ENCODE measurements at regions not wholly inside any gene's neighbourhood (a gene's known extent, or its start where the extent isn't known, plus 50 kb on each side); places are given as distances from the start of the nearest gene placed in this dataset.

DNA sequence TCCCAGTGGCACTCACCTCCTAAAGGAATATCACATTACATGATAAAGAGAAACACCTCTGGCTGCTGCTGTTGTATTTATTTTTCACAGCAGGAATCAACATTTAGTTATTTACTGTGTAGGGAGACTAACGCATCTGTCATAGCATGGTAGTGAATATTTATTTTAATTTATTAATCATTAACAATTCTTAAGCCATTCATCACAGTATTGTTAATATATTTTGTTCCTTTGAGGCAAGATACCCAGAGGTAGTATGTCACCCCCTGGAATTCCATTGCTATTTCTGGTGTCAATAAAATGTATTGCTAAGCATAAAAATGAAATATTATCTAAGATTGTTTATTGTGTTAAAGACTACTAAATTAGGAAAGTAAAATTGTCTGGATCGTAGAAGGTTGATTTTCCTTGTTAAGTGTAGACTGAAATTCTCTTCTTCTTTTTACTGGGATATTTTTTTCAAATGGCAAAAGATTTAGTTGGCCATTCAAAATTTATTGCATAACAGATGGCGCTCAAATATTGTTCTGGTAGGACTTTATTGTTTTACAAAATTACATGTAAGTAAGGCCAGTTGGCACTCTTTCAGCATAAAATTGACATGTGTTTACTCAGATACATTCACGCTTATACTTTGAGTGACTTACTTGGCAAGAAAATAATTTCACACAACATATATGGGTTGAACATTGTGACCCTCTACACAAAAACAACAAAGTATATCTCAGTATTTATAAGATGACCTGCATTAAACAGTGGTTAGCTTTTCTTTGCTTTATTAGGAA is 1358.7 kb upstream of the SORCS1 start:
- Histone ChIP-seq H3K79me2 (ENCODE audit: insufficient read depth, low read depth) (no peaks in the 10 kb centered on the region), H4K20me1 (ENCODE audit: insufficient read depth) (no peaks in the 10 kb centered on the region), H3K4me1 (ENCODE audit: low read depth, poor library complexity, severe bottlenecking) (no peaks in the 10 kb centered on the region), H3K4me2 (no peak overlapping the region), H2AFZ (ENCODE audit: low read depth) (no peak overlapping the region), H3K27me3 (ENCODE audit: insufficient read depth, low read depth) (no peaks in the 10 kb centered on the region), H3K36me3 (ENCODE audit: insufficient read depth) (no peaks in the 10 kb centered on the region), H3K27ac (no peak overlapping the region), H3K4me3 (IDR thresholded peaks at IDR 0.05; ENCODE audit: insufficient read depth, low read depth, low read length) (no peak overlapping the region), H3K9ac (no peak overlapping the region)
- no peak for TF ChIP-seq CTCF (conservative IDR thresholded peaks at IDR 0.05; ENCODE audit: low read depth, low read length)

DNA sequence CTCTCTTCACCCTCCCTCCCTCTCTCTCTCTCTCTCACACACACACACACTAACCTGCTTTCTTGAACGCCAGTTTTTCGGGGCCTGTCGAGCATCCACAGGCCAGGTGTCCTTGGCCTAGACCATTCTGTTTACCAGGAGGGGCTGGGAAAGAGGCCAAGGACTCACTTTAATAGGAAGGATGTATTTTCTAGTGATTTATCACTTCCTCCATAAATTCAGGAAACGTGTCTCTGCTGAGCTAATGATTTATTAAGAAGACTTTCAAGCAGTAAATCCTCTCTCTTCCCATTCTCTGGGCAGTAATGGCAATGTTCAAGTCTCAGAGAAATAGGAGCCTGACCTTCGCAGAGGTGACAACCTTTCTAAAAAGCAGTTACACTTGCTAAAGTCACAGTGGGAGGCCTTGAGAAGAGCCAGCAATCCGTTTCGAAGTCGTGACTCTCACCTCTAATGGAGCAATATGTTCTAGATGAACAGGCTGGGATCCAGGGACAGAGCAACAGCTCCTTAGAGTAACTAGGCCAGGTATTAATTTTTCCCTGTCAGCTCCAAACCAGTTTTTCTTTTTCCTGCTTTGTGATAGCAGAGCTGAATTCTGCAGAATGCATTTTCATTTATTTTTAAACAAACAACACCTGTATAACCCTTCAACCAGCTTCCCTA is 1357.5 kb upstream of the SORCS1 start:
- Histone ChIP-seq H3K4me2 (no peak overlapping the region), H3K27me3 (ENCODE audit: insufficient read depth, low read depth) (no peaks in the 10 kb centered on the region), H3K4me3 (IDR thresholded peaks at IDR 0.05; ENCODE audit: insufficient read depth, low read depth, low read length) (no peak overlapping the region), H4K20me1 (ENCODE audit: insufficient read depth) (no peaks in the 10 kb centered on the region), H3K27ac (no peak overlapping the region), H3K4me1 (ENCODE audit: low read depth, poor library complexity, severe bottlenecking) (no peaks in the 10 kb centered on the region), H3K9ac (no peak overlapping the region), H2AFZ (ENCODE audit: low read depth) (no peak overlapping the region), H3K79me2 (ENCODE audit: insufficient read depth, low read depth) (no peaks in the 10 kb centered on the region), H3K36me3 (ENCODE audit: insufficient read depth) (no peaks in the 10 kb centered on the region)
- TF ChIP-seq CTCF (conservative IDR thresholded peaks at IDR 0.05; ENCODE audit: low read depth, low read length), result no peak

DNA sequence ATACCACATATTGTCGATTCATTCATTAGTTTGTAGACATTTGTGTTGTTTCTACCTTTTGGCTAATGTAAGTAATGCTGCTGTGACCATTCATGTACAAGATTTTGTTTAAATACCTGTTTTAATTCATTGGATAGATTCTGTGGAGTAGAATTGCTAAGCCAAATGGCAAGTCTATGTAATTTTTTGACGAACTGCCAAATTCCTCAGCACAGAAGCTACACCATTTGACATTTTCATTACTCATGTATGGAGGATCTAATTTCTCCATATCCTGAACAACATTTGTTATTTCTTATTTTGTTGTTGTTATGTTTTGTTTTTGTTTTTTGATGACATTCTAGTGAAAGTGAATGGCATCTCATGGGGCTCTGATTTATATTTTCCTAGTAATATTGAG is 1351.3 kb upstream of the SORCS1 start:
- Histone ChIP-seq H3K4me2 (no peak overlapping the region), H3K4me3 (IDR thresholded peaks at IDR 0.05; ENCODE audit: insufficient read depth, low read depth, low read length) (no peak overlapping the region), H2AFZ (ENCODE audit: low read depth) (no peak overlapping the region), H3K36me3 (ENCODE audit: insufficient read depth) (no peaks in the 10 kb centered on the region), H3K79me2 (ENCODE audit: insufficient read depth, low read depth) (no peaks in the 10 kb centered on the region), H3K27me3 (ENCODE audit: insufficient read depth, low read depth) (no peaks in the 10 kb centered on the region), H4K20me1 (ENCODE audit: insufficient read depth) (no peaks in the 10 kb centered on the region), H3K9ac (no peak overlapping the region), H3K27ac (no peak overlapping the region), H3K4me1 (ENCODE audit: low read depth, poor library complexity, severe bottlenecking) (no peaks in the 10 kb centered on the region)
- TF ChIP-seq CTCF (conservative IDR thresholded peaks at IDR 0.05; ENCODE audit: low read depth, low read length), result no peak

DNA sequence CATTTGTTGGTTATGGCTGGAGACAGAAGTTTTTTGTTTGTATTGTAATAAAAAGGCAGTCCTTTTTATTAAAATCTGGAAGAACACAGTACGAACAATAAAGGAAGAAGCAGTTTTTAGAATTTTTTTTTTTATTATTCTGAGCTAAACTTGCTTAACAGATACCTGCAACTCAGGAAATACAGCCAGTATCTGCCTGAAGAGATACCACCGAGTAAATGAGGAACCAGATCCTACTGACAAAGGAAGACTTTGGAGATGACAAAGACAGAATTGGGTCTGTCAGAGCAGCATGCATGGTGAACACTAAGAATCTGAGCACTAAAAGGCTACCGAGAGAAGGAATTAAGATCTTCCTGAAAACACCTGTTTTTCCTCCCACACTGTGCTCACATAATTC is 1335.9 kb upstream of the SORCS1 start:
- H3K36me3 ChIP-seq (ENCODE audit: insufficient read depth), result no peaks in the 10 kb centered on the region
- no peaks in the 10 kb centered on the region for H3K27me3 ChIP-seq (ENCODE audit: insufficient read depth, low read depth)
- no peaks in the 10 kb centered on the region for H3K79me2 ChIP-seq (ENCODE audit: insufficient read depth, low read depth)
- H3K27ac ChIP-seq, result no peak overlapping the region
- no peak overlapping the region for H2AFZ ChIP-seq (ENCODE audit: low read depth)
- H3K4me3 ChIP-seq (IDR thresholded peaks at IDR 0.05; ENCODE audit: insufficient read depth, low read depth, low read length), result no peak overlapping the region
- no peak overlapping the region for H3K9ac ChIP-seq
- peaks cover 3% of the 10 kb centered on the region for H3K4me1 ChIP-seq (ENCODE audit: low read depth, poor library complexity, severe bottlenecking)
- H4K20me1 ChIP-seq (ENCODE audit: insufficient read depth), result no peaks in the 10 kb centered on the region
- no peak overlapping the region for H3K4me2 ChIP-seq
- no peak for TF ChIP-seq CTCF (conservative IDR thresholded peaks at IDR 0.05; ENCODE audit: low read depth, low read length)

Data from KMS-11 (cell line).